ENCODE measurements at regions not wholly inside any gene's neighbourhood (a gene's known extent, or its start where the extent isn't known, plus 50 kb on each side); places are given as distances from the start of the nearest gene placed in this dataset.
"Not testable (repeated sequence)": the region's sequence is repeated elsewhere in the genome, so short reads cannot be mapped to it uniquely, and the experiment has no call there.

DNA sequence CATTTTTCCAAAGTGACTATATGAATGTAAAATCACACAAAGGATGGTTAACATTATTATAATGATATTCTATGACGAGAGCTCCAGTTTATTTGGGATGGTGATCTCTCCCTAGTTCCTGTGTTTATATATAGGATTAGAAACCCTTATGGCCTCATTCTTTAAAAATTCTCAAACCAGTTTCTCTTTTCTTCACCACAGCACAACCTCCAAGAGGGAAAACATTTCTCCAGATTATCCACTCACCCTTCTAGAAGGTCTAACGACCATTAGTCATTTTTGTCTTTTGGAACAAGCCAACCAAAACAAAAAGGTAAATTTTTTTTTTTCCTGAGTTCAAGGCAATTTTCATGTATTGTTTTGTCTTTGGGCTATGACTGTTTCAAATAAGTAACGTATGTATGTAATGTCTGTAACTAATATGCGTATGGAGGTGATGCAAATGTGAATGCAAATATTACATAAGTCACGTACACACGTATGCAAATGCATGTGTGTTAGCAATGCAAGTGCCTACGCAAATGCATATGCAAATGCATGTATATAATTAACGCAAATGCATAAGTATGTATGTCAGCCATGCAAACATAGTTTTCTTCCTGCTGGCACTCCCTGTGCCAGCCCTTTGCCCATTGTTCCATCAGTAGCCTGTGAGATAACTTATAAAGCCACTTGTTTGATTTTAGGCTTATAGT lies 72.5 kb upstream of the MORC3 start:
- DNase-seq: no peak

DNA sequence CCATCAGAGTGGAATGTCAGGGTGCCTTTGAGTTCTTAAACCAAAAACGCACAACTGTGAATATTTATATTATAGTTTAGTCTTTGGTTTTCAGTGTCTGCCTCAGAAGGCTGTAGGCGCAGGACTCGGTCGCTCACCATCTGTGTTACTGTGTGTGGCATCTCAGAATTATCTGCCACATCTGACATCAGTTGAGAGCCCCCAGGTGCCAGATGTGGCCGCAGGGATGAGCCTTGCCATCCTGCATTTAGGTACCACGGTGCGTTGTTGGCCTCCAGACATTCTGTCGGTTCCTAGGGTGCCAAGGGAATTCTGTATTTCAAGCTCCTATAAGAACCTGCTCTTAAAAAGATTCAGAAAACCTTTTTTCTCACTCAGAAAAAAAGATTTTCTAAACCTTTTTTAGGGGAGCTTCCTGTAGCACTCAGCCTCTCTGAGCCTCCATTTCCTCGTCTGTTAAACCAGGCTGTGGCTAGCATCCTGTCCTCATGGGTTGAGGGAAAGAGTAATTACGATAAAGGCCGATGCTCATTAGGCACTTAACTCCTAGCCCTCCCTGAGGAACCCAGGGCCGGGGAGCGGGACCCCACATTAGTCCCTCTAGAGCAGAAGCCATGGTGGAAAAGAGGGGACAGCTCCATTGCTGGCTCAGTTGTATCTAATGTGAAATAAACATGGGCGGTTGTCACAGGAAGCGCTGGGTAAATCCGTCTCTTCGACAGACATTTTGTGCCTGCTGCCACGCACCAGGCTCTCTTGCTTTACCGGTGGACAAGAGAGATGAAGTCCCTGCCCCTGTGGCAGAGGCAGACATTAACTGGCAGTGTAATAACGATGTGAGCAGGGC lies 70.2 kb upstream of the MORC3 start:
- no peak for DNase-seq

DNA sequence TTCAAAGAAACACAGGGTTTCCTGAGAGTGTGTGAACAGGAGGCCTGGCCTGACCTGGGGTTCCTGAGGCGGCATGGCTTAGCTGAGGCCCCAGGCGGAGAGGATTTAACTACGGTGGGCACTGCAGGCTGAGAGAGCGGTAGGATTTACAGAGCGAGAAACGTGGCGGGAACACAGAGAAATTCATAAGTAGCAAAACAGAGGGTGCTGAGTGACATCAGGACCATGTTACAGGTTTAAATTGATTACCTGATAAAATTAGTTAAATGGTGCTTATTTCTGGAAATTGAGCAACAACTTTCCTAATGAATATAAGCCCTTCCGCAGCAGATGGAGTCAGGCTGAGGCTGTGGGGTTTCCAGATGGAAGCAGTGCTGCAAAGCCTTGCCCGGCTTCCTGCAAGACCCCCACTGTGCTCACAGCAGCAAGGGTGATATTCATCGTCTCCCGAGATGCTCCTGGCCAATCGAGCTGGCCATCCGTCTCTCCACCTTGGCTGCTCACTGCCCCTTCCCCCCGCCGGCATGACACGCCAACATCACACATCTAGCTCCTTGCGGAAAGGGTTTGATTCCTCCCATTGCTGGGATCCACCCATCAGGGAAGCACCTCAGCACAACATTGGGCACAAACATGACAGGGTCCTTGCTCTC lies 69.4 kb upstream of the MORC3 start:
- DNase-seq: no peak

DNA sequence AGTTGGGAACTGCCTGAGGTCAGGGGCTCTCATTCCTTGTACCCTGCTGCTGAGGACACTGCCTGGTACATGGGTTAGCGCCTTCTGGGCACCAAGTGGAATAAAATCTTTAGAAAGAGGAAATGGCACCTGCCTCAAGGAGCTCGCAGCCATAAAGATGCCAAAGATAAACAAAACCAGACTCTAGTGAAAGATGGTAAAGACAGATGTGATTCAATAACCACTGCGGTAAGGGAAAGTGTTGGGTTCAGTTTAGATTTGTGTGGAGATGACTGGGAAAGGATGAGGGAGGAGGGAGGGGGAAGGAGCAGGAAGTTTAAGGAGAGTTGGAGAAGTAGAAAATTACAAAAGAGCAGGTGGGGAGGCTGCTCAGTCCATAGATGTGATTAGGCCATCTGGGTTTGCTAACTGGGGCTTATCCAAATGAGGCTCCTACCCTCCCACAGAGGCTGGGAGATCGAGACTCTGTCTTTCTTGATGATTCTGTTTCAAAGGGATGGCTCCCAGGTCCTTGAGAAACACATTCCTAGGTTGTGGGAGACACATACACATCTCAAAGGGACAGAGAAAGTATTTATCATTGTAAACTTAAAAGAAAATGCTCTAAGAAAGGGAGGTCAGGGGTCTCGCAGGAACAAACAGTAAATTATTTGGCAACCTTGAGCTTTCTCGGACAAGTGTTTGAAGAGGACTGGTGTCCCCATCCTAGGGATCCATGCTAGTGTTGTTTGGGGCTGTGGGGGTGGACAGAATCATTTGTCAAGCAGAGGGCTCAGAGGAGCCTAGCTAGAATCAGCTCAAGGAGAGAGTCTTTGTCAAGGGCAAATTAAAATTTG lies 65.7 kb upstream of the MORC3 start:
- no peak for DNase-seq

DNA sequence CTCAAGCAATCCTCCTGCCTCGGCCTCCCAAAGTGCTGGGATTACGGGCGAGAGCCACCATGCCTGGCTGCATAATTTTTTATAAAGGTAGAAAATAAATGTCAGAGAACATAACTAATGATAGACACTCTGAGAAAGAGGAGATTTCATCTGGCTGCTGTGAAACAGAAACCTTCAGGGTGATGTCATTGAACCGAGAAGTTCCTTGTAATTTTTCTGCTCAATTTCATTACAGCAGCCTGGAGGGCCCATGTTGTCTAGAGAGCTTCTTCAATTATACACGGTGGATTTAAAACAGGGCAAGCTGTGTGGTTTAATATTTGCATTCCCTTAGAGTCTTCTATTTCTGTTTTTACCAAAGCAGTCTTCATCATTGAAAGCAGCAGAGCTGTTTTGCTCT lies 64.3 kb upstream of the MORC3 start:
- peak; percentile 26 for DNase-seq

DNA sequence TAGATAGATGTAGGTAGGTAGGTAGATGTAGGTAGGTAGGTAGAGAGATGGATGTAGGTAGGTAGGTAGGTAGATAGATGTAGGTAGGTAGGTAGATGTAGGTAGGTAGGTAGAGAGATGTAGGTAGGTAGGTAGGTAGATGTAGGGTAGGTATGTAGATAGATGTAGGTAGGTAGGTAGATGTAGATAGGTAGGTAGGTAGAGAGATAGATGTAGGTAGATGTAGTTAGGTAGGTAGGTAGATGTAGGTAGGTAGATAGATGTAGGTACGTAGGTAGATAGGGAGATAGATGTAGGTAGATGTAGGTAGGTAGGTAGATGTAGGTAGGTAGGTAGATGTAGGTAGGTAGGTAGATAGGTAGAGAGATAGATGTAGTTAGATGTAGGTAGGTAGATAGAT lies 62.3 kb upstream of the MORC3 start:
- DNase-seq: no peak

DNA sequence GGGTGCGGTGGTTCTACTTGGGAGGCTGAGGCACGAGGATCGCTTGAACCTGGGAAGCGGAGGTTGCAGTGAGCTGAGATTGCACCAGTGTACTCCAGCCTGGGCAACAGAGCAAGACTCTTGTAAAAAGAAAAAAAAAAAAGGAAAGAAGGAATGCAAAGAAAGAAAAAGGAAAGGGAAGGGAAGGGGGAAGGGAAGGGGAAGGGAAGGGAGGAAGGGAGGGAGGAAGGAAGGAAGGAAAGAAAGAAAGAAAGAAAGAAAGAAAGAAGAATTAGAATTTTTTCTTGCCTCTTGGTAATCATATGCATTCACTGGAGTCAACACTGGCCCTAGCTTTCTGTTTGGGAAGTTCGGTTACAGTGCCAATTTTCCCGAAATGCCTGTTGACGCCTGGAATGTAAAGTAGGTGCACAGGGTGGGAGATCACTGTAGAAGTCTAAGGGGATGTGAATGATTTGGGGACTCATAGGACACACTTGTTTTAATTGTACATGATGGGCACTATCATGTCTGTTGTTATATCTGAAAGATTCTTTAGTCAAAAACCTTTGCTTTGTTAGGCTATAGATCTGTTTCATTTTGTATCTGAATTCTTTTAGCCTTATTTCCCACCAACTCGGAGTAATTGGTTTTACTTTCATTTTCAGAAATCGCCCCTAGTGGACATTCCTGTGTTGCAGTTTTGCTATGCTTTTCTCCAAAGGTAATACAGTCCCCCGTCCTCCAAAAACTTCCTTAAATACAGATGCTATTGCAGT lies 59.8 kb upstream of the MORC3 start:
- peak; percentile 82 for DNase-seq

DNA sequence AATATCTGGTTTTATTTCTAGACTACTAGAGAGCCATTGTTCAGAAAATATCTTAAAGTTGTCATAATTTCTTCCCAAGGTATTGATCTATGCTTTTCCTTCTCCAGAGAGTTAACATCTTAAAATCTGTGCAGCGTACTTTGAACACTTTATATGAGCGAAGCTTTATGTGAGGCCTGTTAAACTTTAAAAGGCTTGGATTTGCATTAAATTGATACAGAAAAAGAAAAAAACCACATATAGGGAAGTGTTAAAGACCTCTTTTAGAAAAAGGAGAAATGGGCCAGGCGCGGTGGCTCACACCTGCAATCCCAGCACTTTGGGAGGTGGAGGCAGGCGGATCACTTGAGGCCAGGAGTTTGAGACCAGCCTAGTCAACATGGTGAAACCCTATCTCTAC lies 59.2 kb upstream of the MORC3 start:
- DNase-seq: no peak

DNA sequence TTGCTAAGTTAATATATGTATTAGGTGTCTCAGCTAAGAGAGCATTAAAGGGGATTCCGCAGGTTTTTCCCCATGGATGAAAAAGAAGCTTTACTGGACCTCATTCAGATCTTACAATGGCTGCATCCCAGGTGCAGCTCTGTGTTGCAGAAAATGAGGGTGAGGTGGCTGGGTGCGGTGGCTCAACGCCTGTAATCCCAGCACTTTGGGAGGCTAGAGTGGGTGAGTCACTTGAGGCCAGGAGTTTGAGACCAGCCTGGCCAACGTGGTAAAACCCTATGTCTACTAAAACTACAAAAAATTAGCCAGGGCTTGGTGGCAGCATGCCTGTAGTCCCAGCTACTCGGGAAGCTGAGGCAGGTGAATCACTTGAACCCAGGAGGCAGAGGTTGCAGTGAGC lies 58.5 kb upstream of the MORC3 start:
- no peak for DNase-seq

DNA sequence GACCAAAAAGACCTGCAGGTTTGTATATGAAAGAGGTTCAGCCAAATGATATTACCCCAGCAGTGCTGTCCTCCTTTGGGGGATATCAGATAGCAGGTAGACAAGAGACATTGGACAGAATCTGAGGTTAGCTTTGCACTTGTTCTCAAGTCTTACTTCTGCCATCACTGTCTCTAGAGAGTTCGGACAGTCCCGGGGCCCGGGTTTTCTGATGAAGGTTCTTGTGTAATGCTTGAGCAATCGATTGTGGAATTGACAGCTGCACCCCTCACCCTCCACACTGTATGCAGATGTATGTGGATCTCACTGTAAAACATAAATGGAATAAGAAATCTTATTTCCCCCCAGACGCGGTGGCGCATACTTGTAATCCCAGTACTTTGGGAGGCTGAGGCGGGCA lies 56.2 kb upstream of the MORC3 start:
- DNase-seq: no peak

DNA sequence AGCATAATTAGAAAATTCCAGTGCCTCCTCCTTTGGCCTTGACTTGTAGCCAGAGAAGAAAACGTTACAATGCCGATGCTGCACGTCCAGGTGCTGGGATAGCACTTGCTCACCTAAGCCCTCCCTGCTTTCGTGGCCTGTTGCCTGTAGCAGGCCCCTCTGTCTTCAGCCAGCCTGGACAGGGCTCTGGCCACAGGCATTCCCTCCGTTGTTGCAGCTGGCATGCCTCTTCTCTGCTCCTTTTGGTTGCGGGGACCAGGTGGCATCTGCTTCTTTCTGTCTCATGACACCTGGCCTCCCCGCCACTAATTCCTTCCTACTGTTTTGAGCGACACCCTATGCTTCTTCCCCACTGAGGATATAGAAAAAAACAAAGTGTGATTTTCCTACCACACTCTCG lies 54.6 kb upstream of the MORC3 start:
- no peak for DNase-seq

DNA sequence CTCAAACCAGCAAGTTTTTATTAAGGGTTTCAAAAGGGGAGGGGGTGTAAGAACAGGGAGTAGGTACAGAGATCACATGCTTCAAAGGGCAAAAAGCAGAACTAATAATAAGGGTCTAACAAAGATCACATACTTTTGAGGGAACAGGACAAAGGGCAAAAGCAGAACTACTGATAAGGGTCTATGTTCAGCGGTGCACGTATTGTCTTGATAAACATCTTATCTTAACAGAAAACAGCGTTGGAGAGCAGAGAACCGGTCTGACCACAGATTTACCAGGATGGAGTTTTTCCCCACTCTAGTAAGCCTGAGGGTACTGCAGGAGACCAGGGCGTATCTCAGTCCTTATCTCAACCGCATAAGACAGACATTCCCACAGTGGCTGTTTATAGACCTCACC lies 52.2 kb upstream of the MORC3 start:
- DNase-seq: not testable (repeated sequence)

DNA sequence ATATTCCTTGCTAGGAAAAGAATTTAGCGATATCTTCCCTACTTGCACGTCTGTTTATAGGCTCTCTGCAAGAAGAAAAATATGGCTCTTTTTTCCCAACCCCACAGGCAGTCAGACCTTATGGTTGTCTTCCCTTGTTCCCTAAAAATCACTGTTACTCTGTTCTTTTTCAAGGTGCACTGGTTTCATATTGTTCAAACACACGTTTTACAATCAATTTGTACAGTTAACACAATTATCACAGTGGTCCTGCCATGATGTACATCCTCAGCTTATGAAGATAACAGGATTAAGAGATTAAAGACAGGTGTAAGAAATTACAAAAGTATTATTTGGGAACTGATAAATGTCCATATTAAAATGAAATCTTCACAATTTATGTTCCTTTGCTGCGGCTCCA lies 51.7 kb upstream of the MORC3 start:
- DNase-seq: not testable (repeated sequence)
